Body of pancreas (tissue), 4 donors: ENCODE measurements at regions not wholly inside any gene's neighbourhood (a gene's known extent, or its start where the extent isn't known, plus 50 kb on each side); places are given as distances from the start of the nearest gene placed in this dataset.
"Not testable (repeated sequence)": the region's sequence is repeated elsewhere in the genome, so short reads cannot be mapped to it uniquely, and the experiment has no call there.

ENCODE experiments used
- ATAC-seq: fragments of 150-250 bp; one replicate; pipeline ENCODE4 v1.9.1; 2016
- DNase-seq, 4 donors: peaks; one replicate each; pipeline ENCODE4 v3.0.0-alpha.2; 2019
- H3K27ac ChIP-seq, 4 donors: fragments of 200-600 bp; sonication (generic); 1 replicate in 3 of 4; 2 replicates in 1 of 4; pipeline versions ENCODE4 v1.5.1 to v1.6.1; 2016 to 2019; ENCODE audit warnings: mild to moderate bottlenecking in 1 of 4, mixed read lengths in 1 of 4, moderate library complexity in 1 of 4
- H3K27me3 ChIP-seq, 2 donors: fragments of 200-600 bp; sonication (generic); one replicate each; pipeline ENCODE4 v1.6.0; 2016; ENCODE audit warnings: mild to moderate bottlenecking in 1 of 2
- H3K36me3 ChIP-seq, 2 donors: fragments of 200-600 bp; sonication (generic); replicated peaks in 1 of 2; 2 replicates each; pipeline ENCODE4 v1.5.1; 2016; ENCODE audit warnings: low read depth in 2 of 2; ENCODE audit not compliant: insufficient read depth in 1 of 2
- H3K4me1 ChIP-seq: fragments of 200-600 bp; sonication (generic); one replicate; pipeline ENCODE4 v1.6.0; 2016
- H3K4me3 ChIP-seq, 2 donors: fragments of 200-600 bp; sonication (generic); 1 replicate in 1 of 2; 2 replicates in 1 of 2; pipeline ENCODE4 v1.5.1; 2016 to 2019
- H3K9me3 ChIP-seq, 3 donors: fragments of 200-600 bp; sonication (generic); 1 replicate in 2 of 3; 2 replicates in 1 of 3; pipeline ENCODE4 v1.5.1; 2016
- POLR2A ChIP-seq, 3 donors: fragments of 450-650 bp; IDR thresholded peaks; one replicate each; pipeline ENCODE4 v1.6.1; 2016; ENCODE audit warnings: antibody characterized with exemption in 3 of 3, mild to moderate bottlenecking in 2 of 3
- WGBS, 2 donors: methylation state at CpG; one replicate each; pipeline ENCODE4 v1.1.5; 2017; 5-methylcytosine and 5-hydroxymethylcytosine counted together
- intact Hi-C: fragments of 100-400 bp; cut with DNase I; formaldehyde crosslinking; loops from one replicate; pipeline ENCODE4 v1.15.1; 2023
- TF ChIP-seq, protein P1 (sequence below), 7 experiments: fragments of 450-650 bp in 4 of 7; fragments of 200-600 bp in 3 of 7; sonication (generic) in 3 of 7; IDR thresholded peaks; one replicate each; pipeline ENCODE4 v1.5.1; 2016 to 2019; ENCODE audit warnings: antibody characterized with exemption in 7 of 7

GRCh38 chr4:174402470-174403176 is 118.9 kb downstream of the CEP44 start:
- WGBS, 2 donors: 45 to 48% methylated on average over 3 of the region's 3 CpGs
- DNase-seq: no peak
- TF ChIP-seq, protein P1, sequence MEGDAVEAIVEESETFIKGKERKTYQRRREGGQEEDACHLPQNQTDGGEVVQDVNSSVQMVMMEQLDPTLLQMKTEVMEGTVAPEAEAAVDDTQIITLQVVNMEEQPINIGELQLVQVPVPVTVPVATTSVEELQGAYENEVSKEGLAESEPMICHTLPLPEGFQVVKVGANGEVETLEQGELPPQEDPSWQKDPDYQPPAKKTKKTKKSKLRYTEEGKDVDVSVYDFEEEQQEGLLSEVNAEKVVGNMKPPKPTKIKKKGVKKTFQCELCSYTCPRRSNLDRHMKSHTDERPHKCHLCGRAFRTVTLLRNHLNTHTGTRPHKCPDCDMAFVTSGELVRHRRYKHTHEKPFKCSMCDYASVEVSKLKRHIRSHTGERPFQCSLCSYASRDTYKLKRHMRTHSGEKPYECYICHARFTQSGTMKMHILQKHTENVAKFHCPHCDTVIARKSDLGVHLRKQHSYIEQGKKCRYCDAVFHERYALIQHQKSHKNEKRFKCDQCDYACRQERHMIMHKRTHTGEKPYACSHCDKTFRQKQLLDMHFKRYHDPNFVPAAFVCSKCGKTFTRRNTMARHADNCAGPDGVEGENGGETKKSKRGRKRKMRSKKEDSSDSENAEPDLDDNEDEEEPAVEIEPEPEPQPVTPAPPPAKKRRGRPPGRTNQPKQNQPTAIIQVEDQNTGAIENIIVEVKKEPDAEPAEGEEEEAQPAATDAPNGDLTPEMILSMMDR (IDR thresholded peaks at IDR 0.05): no peak

GRCh38 chr4:174401471-174402130 is 117.9 kb downstream of the CEP44 start:
- Histone ChIP-seq H3K27ac (no peak overlapping the region), H3K9me3 (no peaks in the 10 kb centered on the region), H3K27me3 (no peaks in the 10 kb centered on the region), H3K4me3 (no peak overlapping the region), H3K4me1 (no peaks in the 10 kb centered on the region), H3K36me3 (no peaks in the 10 kb centered on the region)
- DNase-seq: no peak
- no peak for ATAC-seq
- no peak for TF ChIP-seq POLR2A (IDR thresholded peaks at IDR 0.05)
- TF ChIP-seq, protein P1 (IDR thresholded peaks at IDR 0.05): no peak
- intact Hi-C loops: no loop called here
- WGBS, 2 donors: 47 to 51% methylated on average over 11 of the region's 11 CpGs

More at GRCh38 chr4:174402470-174403176, 118.9 kb downstream of the CEP44 start:
- Histone ChIP-seq H3K4me3 (no peak overlapping the region), H3K36me3 (no peaks in the 10 kb centered on the region), H3K9me3 (no peaks in the 10 kb centered on the region), H3K4me1 (no peaks in the 10 kb centered on the region), H3K27me3 (no peaks in the 10 kb centered on the region), H3K27ac (no peak overlapping the region)
- no peak for ATAC-seq
- intact Hi-C loops: no loop called here

GRCh38 chr4:174400603-174401302 is 117.0 kb downstream of the CEP44 start:
- ATAC-seq, H3K27ac ChIP-seq, H3K27me3 ChIP-seq, intact Hi-C loops, H3K36me3 ChIP-seq, DNase-seq, H3K4me3 ChIP-seq, H3K4me1 ChIP-seq, H3K9me3 ChIP-seq: not testable (repeated sequence)
- 68 to 72% methylated on average over 8 of the region's 8 CpGs for WGBS, 2 donors

GRCh38 chr4:174398728-174399127 is 115.0 kb downstream of the CEP44 start:
- no peak for DNase-seq
- intact Hi-C loops: no loop called here
- H3K36me3 ChIP-seq: no peaks in the 10 kb centered on the region
- no peaks in the 10 kb centered on the region for H3K27me3 ChIP-seq
- no peak overlapping the region for H3K4me3 ChIP-seq
- ATAC-seq: no peak
- no peaks in the 10 kb centered on the region for H3K9me3 ChIP-seq
- H3K27ac ChIP-seq: no peak overlapping the region
- TF ChIP-seq POLR2A (IDR thresholded peaks at IDR 0.05): no peak
- TF ChIP-seq, protein P1 (IDR thresholded peaks at IDR 0.05): no peak
- H3K4me1 ChIP-seq: no peaks in the 10 kb centered on the region
- 53 to 100% methylated on average over 1 to 2 of the region's 2 CpGs for WGBS, 2 donors

DNA sequence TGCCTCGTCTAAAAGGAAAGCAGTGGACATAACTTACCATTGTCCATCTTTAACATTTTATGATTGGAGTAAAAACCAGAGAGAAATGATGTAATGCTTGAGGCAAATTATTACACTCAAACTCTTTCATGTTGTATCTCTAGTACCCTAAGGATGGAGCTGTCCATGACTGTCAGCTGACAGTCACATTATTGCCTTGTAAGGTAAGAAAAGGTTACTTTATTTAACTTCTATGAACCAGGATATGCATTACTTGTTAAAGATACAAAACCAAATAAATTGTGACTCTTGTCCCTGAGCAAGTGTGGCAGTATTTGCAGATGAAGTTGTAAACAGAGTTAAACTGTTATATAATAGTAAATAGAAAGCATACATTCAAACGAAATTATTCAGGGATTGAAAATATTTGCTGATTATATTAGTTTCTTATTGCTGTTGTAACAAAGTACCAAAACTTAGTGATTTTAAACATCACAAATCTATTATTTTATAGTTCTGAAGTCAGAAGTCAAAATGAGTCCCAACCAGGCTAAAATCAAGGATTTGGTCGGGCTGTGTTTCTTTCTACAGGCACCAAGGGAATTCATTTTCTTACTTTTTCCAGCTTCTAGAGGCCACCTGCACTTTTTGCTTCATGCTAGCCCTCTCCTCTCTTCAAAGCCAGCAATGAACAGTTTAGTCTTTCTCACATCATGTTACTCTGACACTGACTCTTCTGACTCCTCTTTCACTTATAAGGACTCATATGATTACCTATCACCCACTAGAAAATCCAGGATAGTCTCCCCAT is 113.8 kb downstream of the CEP44 start:
- Histone ChIP-seq H3K27ac (no peak overlapping the region), H3K4me1 (no peaks in the 10 kb centered on the region), H3K36me3 (no peaks in the 10 kb centered on the region), H3K27me3 (no peaks in the 10 kb centered on the region), H3K4me3 (no peak overlapping the region), H3K9me3 (no peaks in the 10 kb centered on the region)
- no peak for DNase-seq
- WGBS, 2 donors: 45 to 63% methylated on average over 3 of the region's 3 CpGs
- TF ChIP-seq, protein P1 (IDR thresholded peaks at IDR 0.05): no peak
- no peak for TF ChIP-seq POLR2A (IDR thresholded peaks at IDR 0.05)
- no peak for ATAC-seq
- intact Hi-C loops: no loop called here
